ENCODE measurements at regions not wholly inside any gene's neighbourhood (a gene's known extent, or its start where the extent isn't known, plus 50 kb on each side); places are given as distances from the start of the nearest gene placed in this dataset.

GRCh38 chr20:33917831-33918525 is 75.7 kb upstream of the RALY start:
- intact Hi-C loops (cut with micrococcal nuclease; ENCODE audit: unreplicated experiment) (no loop called here), in situ Hi-C loops (cut with HindIII; ENCODE audit: low pct_unique_long_range_greater_than_20kb, low sequenced_read_pairs) (no loop called here)
- DNase-seq (ENCODE audit: low read depth, low spot score), result no peak
- Histone ChIP-seq H3K9me3 (ENCODE audit: control insufficient read depth, insufficient read depth, low read depth, low read length) (no peaks in the 10 kb centered on the region), H3K4me3 (ENCODE audit: low read depth in 2 of 2, low read length in 2 of 2) (no peak overlapping the region), H3K36me3 (ENCODE audit: control insufficient read depth, insufficient read depth, low read length) (no peaks in the 10 kb centered on the region), H3K4me1 (ENCODE audit: control insufficient read depth, insufficient read depth, low read length) (0 out of 2 replicates have a peak, but pooled peaks cover 2% of the 10 kb centered on the region), H3K27ac (ENCODE audit: low read length) (no peak overlapping the region), H3K27me3 (ENCODE audit: control insufficient read depth, insufficient read depth, low read length) (no peaks in the 10 kb centered on the region)
- ChIA-PET POLR2A (interaction anchor here (0.5 kb wide), 1 partner anchor 25 kb away, joined by 3 read pairs; no protein-coding TSS in a partner anchor), CTCF (no interaction called here)
- BruUV-seq (replicated peaks), result no TSS peak
- no peak for ATAC-seq
- TF ChIP-seq SIN3A (IDR thresholded peaks at IDR 0.05; ENCODE audit: borderline replicate concordance, insufficient read depth, low read depth, low read length), result no peak
- TF ChIP-seq POLR2AphosphoS5 (IDR thresholded peaks at IDR 0.05; ENCODE audit: low read depth, low read length), result no peak
- no peak for TF ChIP-seq CTCF (IDR thresholded peaks at IDR 0.05)
- no peak for TF ChIP-seq REST (IDR thresholded peaks at IDR 0.05; ENCODE audit: insufficient read depth in 1 of 2, low read depth in 2 of 2, low read length in 1 of 2)
- TF ChIP-seq TCF7L2 (IDR thresholded peaks at IDR 0.05; ENCODE audit: low read depth, low read length), result no peak

- CTCF ChIA-PET, result no interaction called here
- no peaks in the 10 kb centered on the region for H3K36me3 ChIP-seq (ENCODE audit: control insufficient read depth, insufficient read depth, low read length)
- no peak overlapping the region for H3K4me3 ChIP-seq (ENCODE audit: low read depth in 2 of 2, low read length in 2 of 2)
- H3K4me1 ChIP-seq (ENCODE audit: control insufficient read depth, insufficient read depth, low read length), result 0 out of 2 replicates have a peak, but pooled peaks cover 2% of the 10 kb centered on the region
- POLR2A ChIA-PET, result interaction anchor here (0.6 kb wide), 1 partner anchor 90 kb away, joined by 3 read pairs; no protein-coding TSS in a partner anchor
- ATAC-seq (no peak), DNase-seq (ENCODE audit: low read depth, low spot score) (no peak)
- in situ Hi-C loops (cut with HindIII; ENCODE audit: low pct_unique_long_range_greater_than_20kb, low sequenced_read_pairs) (no loop called here), intact Hi-C loops (cut with micrococcal nuclease; ENCODE audit: unreplicated experiment) (no loop called here)
- H3K27ac ChIP-seq (ENCODE audit: low read length), result no peak overlapping the region
- no peak for TF ChIP-seq SIN3A (IDR thresholded peaks at IDR 0.05; ENCODE audit: borderline replicate concordance, insufficient read depth, low read depth, low read length)
- TF ChIP-seq CTCF (IDR thresholded peaks at IDR 0.05), result no peak
- TF ChIP-seq TCF7L2 (IDR thresholded peaks at IDR 0.05; ENCODE audit: low read depth, low read length), result no peak
- no peak for TF ChIP-seq REST (IDR thresholded peaks at IDR 0.05; ENCODE audit: insufficient read depth in 1 of 2, low read depth in 2 of 2, low read length in 1 of 2)
- no peak for TF ChIP-seq POLR2AphosphoS5 (IDR thresholded peaks at IDR 0.05; ENCODE audit: low read depth, low read length)
- no peaks in the 10 kb centered on the region for H3K27me3 ChIP-seq (ENCODE audit: control insufficient read depth, insufficient read depth, low read length)
- no TSS peak for BruUV-seq (replicated peaks)
- H3K9me3 ChIP-seq (ENCODE audit: control insufficient read depth, insufficient read depth, low read depth, low read length), result no peaks in the 10 kb centered on the region
Measured at GRCh38 chr20:33918662-33919061, 75.0 kb upstream of the RALY start.

Measured in Panc1 (cell line).